Loucy (cell line): ENCODE measurements at regions not wholly inside any gene's neighbourhood (a gene's known extent, or its start where the extent isn't known, plus 50 kb on each side); places are given as distances from the start of the nearest gene placed in this dataset.

Source experiments
- H2AFZ ChIP-seq: fragments of 200-600 bp; sonication (generic); 2 replicates; pipeline ENCODE4 v1.6.0; 2016; ENCODE audit warnings: antibody characterized with exemption, mild to moderate bottlenecking, low read length, moderate library complexity
- H3F3A ChIP-seq: fragments of 200-600 bp; 2 replicates; pipeline ENCODE4 v1.6.0; 2016; ENCODE audit warnings: antibody characterized with exemption, low read depth, mild to moderate bottlenecking
- H3K27me3 ChIP-seq: fragments of 200-600 bp; sonication (generic); 2 replicates; pipeline ENCODE4 v1.6.1; 2014; ENCODE audit warnings: low read length, mild to moderate bottlenecking; ENCODE audit not compliant: insufficient read depth, poor library complexity, severe bottlenecking
- H3K36me3 ChIP-seq: fragments of 200-600 bp; sonication (generic); 2 replicates; pipeline ENCODE4 v1.6.1; 2016; ENCODE audit warnings: low read length; ENCODE audit not compliant: insufficient read depth
- H3K4me1 ChIP-seq: fragments of 200-600 bp; sonication (generic); 2 replicates; pipeline ENCODE4 v1.5.1; 2014; ENCODE audit warnings: low read length, mild to moderate bottlenecking; ENCODE audit not compliant: insufficient read depth, poor library complexity, severe bottlenecking
- H3K4me2 ChIP-seq: fragments of 200-600 bp; sonication (generic); 2 replicates; pipeline ENCODE4 v1.6.0; 2014; ENCODE audit warnings: antibody characterized with exemption, low read length, low read depth, mild to moderate bottlenecking; ENCODE audit not compliant: poor library complexity, severe bottlenecking
- H3K4me3 ChIP-seq: fragments of 200-600 bp; sonication (generic); 2 replicates; pipeline ENCODE4 v1.5.1; 2014; ENCODE audit warnings: low read length, mild to moderate bottlenecking, mixed read lengths; ENCODE audit not compliant: poor library complexity, severe bottlenecking
- H3K79me2 ChIP-seq: fragments of 200-600 bp; sonication (generic); 2 replicates; pipeline ENCODE4 v1.6.1; 2014; ENCODE audit warnings: low read length; ENCODE audit not compliant: insufficient read depth
- H3K9ac ChIP-seq: fragments of 200-600 bp; sonication (generic); 2 replicates; pipeline ENCODE4 v1.6.0; 2014; ENCODE audit warnings: mild to moderate bottlenecking, low read depth, low read length, moderate library complexity; ENCODE audit not compliant: poor library complexity, severe bottlenecking
- H3K9me2 ChIP-seq: fragments of 200-600 bp; sonication (generic); replicated peaks from 2 replicates; pipeline ENCODE4 v1.6.1; 2016; ENCODE audit warnings: low read depth, low read length, mixed read lengths
- H3K9me3 ChIP-seq: fragments of 200-600 bp; sonication (generic); 2 replicates; pipeline ENCODE4 v1.6.1; 2014; ENCODE audit warnings: mild to moderate bottlenecking, antibody characterized with exemption, low read length, low read depth; ENCODE audit not compliant: insufficient read depth
- H4K20me1 ChIP-seq: fragments of 200-600 bp; sonication (generic); 2 replicates; pipeline ENCODE4 v1.6.0; 2014; ENCODE audit warnings: antibody characterized with exemption, low read length, mild to moderate bottlenecking; ENCODE audit not compliant: insufficient read depth, poor library complexity, severe bottlenecking
- EZH2phosphoT487 ChIP-seq: fragments of 200-600 bp; IDR thresholded peaks from 2 replicates; pipeline ENCODE4 v1.6.1; 2018; ENCODE audit warnings: antibody characterized with exemption, mild to moderate bottlenecking, moderate library complexity, borderline replicate concordance
- TF ChIP-seq, protein P1 (sequence below): fragments of 200-600 bp; sonication (generic); conservative IDR thresholded peaks from 2 replicates; pipeline ENCODE4 v1.5.1; 2014; ENCODE audit warnings: mild to moderate bottlenecking, antibody characterized with exemption, low read length

DNA sequence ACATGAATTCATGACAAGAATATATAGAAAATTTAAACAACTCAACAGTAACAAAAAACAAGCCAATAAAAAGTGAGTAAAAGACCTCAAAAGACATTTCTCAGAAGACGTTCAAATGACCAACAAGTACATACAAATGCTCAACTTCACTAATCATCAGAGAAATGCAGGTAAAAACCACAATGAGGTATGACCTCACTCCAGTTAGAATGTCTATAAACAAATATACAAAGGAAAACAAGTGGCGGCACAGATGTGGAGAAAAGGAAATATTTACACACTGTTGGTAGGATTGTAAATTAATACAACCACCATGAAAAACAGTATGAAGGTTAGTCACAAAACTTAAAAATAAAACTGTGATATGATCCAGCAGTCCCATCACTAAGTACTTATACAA, 1033.1 kb downstream of the RAPGEF2 start:
- no peak overlapping the region for H3K4me2 ChIP-seq
- H3K9me2 ChIP-seq = peaks cover 5% of the 10 kb centered on the region; the same call in 1 of the 2 replicates
- TF ChIP-seq, protein P1, sequence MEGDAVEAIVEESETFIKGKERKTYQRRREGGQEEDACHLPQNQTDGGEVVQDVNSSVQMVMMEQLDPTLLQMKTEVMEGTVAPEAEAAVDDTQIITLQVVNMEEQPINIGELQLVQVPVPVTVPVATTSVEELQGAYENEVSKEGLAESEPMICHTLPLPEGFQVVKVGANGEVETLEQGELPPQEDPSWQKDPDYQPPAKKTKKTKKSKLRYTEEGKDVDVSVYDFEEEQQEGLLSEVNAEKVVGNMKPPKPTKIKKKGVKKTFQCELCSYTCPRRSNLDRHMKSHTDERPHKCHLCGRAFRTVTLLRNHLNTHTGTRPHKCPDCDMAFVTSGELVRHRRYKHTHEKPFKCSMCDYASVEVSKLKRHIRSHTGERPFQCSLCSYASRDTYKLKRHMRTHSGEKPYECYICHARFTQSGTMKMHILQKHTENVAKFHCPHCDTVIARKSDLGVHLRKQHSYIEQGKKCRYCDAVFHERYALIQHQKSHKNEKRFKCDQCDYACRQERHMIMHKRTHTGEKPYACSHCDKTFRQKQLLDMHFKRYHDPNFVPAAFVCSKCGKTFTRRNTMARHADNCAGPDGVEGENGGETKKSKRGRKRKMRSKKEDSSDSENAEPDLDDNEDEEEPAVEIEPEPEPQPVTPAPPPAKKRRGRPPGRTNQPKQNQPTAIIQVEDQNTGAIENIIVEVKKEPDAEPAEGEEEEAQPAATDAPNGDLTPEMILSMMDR = no peak
- no peak for TF ChIP-seq EZH2phosphoT487
- H2AFZ ChIP-seq = no peak overlapping the region
- H3K9me3 ChIP-seq = peaks cover 6% of the 10 kb centered on the region; the same call in 1 of the 2 replicates
- H3K4me1 ChIP-seq = no peaks in the 10 kb centered on the region
- no peaks in the 10 kb centered on the region for H4K20me1 ChIP-seq
- no peak overlapping the region for H3K4me3 ChIP-seq
- no peaks in the 10 kb centered on the region for H3K27me3 ChIP-seq
- H3F3A ChIP-seq = no peaks in the 10 kb centered on the region
- no peak overlapping the region for H3K9ac ChIP-seq
- H3K36me3 ChIP-seq = no peaks in the 10 kb centered on the region
- no peaks in the 10 kb centered on the region for H3K79me2 ChIP-seq

DNA sequence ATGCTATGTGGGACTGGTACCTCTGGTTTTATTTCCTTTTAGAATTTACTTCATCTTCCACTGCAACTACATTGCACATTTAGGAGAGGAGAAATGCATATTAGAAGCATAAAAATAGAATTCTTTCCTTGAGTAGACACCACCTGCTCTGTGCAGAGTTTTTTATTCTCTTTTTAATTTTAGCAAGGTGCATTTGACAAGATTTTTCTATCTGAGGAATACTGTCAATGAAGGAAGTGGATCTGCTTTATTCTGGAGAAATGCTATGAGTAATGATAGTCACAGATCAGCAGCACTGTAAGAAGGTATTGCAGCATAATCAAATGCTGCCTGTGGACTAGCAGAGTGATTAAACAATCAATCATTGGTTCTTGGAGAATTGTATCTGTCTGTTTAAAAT, 1038.3 kb downstream of the RAPGEF2 start:
- H4K20me1 ChIP-seq = no peaks in the 10 kb centered on the region
- peaks cover 5% of the 10 kb centered on the region; the same call in 1 of the 2 replicates for H3K9me2 ChIP-seq
- H3K9ac ChIP-seq = no peak overlapping the region
- H3F3A ChIP-seq = no peaks in the 10 kb centered on the region
- H3K4me2 ChIP-seq = no peak overlapping the region
- H3K36me3 ChIP-seq = no peaks in the 10 kb centered on the region
- H3K4me1 ChIP-seq = no peaks in the 10 kb centered on the region
- no peak overlapping the region for H2AFZ ChIP-seq
- TF ChIP-seq, protein P1 = no peak
- TF ChIP-seq EZH2phosphoT487 = no peak
- no peaks in the 10 kb centered on the region for H3K79me2 ChIP-seq
- no peaks in the 10 kb centered on the region for H3K27me3 ChIP-seq
- H3K9me3 ChIP-seq = no peaks in the 10 kb centered on the region
- H3K4me3 ChIP-seq = no peak overlapping the region

GRCh38 chr4:160142579-160142978, 1039.7 kb downstream of the RAPGEF2 start:
- Histone ChIP-seq H3K27me3 (no peaks in the 10 kb centered on the region), H3K9ac (no peak overlapping the region), H3K9me2 (peaks cover 5% of the 10 kb centered on the region; the same call in 1 of the 2 replicates), H3K4me3 (no peak overlapping the region), H3K9me3 (no peaks in the 10 kb centered on the region), H3F3A (no peaks in the 10 kb centered on the region), H3K79me2 (no peaks in the 10 kb centered on the region), H3K4me2 (no peak overlapping the region), H4K20me1 (no peaks in the 10 kb centered on the region), H3K36me3 (no peaks in the 10 kb centered on the region), H2AFZ (no peak overlapping the region), H3K4me1 (no peaks in the 10 kb centered on the region)
- TF ChIP-seq EZH2phosphoT487 = no peak
- TF ChIP-seq, protein P1 = no peak
